Fibroblast of lung (primary cell): ENCODE measurements at regions not wholly inside any gene's neighbourhood (a gene's known extent, or its start where the extent isn't known, plus 50 kb on each side); places are given as distances from the start of the nearest gene placed in this dataset.

ENCODE experiments used
- DNase-seq, 2 donors: peaks; one replicate each; pipeline versions ENCODE4 v3.0.0 to v3.0.0-alpha.2; 2010; ENCODE audit warnings: low read depth in 2 of 2
- H2AFZ ChIP-seq: 2 replicates; pipeline ENCODE4 v1.5.1; 2012; ENCODE audit warnings: low read length, control low read depth, inconsistent platforms
- H3K27ac ChIP-seq: 2 replicates; pipeline ENCODE4 v1.5.1; 2011; ENCODE audit warnings: low read length, control low read depth; ENCODE audit not compliant: insufficient read depth
- H3K27me3 ChIP-seq: 2 replicates; pipeline ENCODE4 v1.5.1; 2011; ENCODE audit warnings: mild to moderate bottlenecking, low read length; ENCODE audit not compliant: control insufficient read depth, insufficient read depth
- H3K36me3 ChIP-seq: 2 replicates; pipeline ENCODE4 v1.5.1; 2011; ENCODE audit warnings: low read length; ENCODE audit not compliant: control insufficient read depth, insufficient read depth
- H3K4me1 ChIP-seq: 2 replicates; pipeline ENCODE4 v1.5.1; 2011; ENCODE audit warnings: low read length; ENCODE audit not compliant: control insufficient read depth, insufficient read depth; ENCODE audit errors: extremely low read depth
- H3K4me2 ChIP-seq: 2 replicates; pipeline ENCODE4 v1.5.1; 2011; ENCODE audit warnings: low read length, control low read depth; ENCODE audit not compliant: insufficient read depth; ENCODE audit errors: extremely low read depth
- H3K4me3 ChIP-seq, 4 experiments: fragments of 200-600 bp in 1 of 4; sonication (generic) in 1 of 4; replicated peaks in 1 of 4; 2 replicates each; pipeline ENCODE4 v1.5.1; 2011 to 2016; ENCODE audit warnings: low read length in 4 of 4, low read depth in 3 of 4, mild to moderate bottlenecking in 3 of 4, control low read depth in 2 of 4, inconsistent platforms in 1 of 4, mixed read lengths in 1 of 4; ENCODE audit not compliant: insufficient read depth in 1 of 4; ENCODE audit errors: control extremely low read depth in 1 of 4
- H3K79me2 ChIP-seq: 2 replicates; pipeline ENCODE4 v1.5.1; 2012; ENCODE audit warnings: mild to moderate bottlenecking, low read length, inconsistent platforms; ENCODE audit not compliant: control insufficient read depth, insufficient read depth
- H3K9ac ChIP-seq: 2 replicates; pipeline ENCODE4 v1.5.1; 2011; ENCODE audit warnings: mild to moderate bottlenecking, low read length, control low read depth; ENCODE audit not compliant: insufficient read depth
- H3K9me3 ChIP-seq: 2 replicates; pipeline ENCODE4 v1.5.1; 2012; ENCODE audit warnings: low read depth, low read length; ENCODE audit not compliant: control insufficient read depth, insufficient read depth
- H4K20me1 ChIP-seq: 2 replicates; pipeline ENCODE4 v1.5.1; 2011; ENCODE audit warnings: low read length; ENCODE audit not compliant: control insufficient read depth, insufficient read depth; ENCODE audit errors: extremely low read depth
- EZH2 ChIP-seq: IDR thresholded peaks from 2 replicates; pipeline ENCODE4 v1.5.1; 2012; ENCODE audit warnings: low read length, control low read depth, mild to moderate bottlenecking; ENCODE audit errors: missing control alignments
- TF ChIP-seq, protein P1 (sequence below), 2 donors: IDR thresholded peaks in 1 of 2; conservative IDR thresholded peaks in 1 of 2; 1 replicate in 1 of 2; 2 replicates in 1 of 2; pipeline ENCODE4 v1.5.1; 2011 to 2012; ENCODE audit warnings: low read length in 2 of 2, control low read depth in 1 of 2, inconsistent platforms in 1 of 2, low read depth in 1 of 2, mild to moderate bottlenecking in 1 of 2

DNA sequence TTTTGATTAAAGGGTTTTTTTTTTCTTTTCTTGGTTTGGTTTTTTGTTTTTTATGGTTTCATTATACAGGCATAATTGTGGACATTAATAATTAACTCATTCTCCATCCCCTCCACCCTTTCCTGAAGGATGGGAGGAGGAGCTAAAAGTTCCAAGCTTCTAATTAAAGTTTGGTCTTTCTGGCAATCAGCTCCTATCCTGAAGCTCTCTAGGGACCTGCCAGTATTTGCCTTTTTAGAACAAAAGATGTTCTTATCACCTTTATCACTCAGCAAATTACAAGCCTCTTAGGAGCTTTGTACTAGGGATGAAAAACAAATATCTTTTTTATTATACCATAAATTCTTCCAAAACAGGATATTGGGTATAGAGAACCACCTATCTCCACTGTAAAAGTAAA, 589.8 kb downstream of the PDHA2 start:
- H3K9ac ChIP-seq, result no peak overlapping the region
- no peaks in the 10 kb centered on the region for H4K20me1 ChIP-seq
- TF ChIP-seq EZH2, result no peak
- TF ChIP-seq, protein P1, sequence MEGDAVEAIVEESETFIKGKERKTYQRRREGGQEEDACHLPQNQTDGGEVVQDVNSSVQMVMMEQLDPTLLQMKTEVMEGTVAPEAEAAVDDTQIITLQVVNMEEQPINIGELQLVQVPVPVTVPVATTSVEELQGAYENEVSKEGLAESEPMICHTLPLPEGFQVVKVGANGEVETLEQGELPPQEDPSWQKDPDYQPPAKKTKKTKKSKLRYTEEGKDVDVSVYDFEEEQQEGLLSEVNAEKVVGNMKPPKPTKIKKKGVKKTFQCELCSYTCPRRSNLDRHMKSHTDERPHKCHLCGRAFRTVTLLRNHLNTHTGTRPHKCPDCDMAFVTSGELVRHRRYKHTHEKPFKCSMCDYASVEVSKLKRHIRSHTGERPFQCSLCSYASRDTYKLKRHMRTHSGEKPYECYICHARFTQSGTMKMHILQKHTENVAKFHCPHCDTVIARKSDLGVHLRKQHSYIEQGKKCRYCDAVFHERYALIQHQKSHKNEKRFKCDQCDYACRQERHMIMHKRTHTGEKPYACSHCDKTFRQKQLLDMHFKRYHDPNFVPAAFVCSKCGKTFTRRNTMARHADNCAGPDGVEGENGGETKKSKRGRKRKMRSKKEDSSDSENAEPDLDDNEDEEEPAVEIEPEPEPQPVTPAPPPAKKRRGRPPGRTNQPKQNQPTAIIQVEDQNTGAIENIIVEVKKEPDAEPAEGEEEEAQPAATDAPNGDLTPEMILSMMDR (conservative IDR thresholded peaks at IDR 0.05 in 1 of 2, IDR thresholded peaks at IDR 0.05 in 1 of 2; ENCODE audit: low read depth in 1 of 2, low read length in 2 of 2), result no peak
- H3K27ac ChIP-seq, result no peak overlapping the region
- H3K36me3 ChIP-seq, result no peaks in the 10 kb centered on the region
- H3K79me2 ChIP-seq, result no peaks in the 10 kb centered on the region
- H3K4me3 ChIP-seq, result no peak overlapping the region
- no peak overlapping the region for H3K4me2 ChIP-seq
- no peaks in the 10 kb centered on the region for H3K27me3 ChIP-seq
- no peak for DNase-seq
- no peaks in the 10 kb centered on the region for H3K9me3 ChIP-seq
- H2AFZ ChIP-seq, result no peak overlapping the region
- H3K4me1 ChIP-seq, result no peaks in the 10 kb centered on the region

- H3K4me2 ChIP-seq, result no peak overlapping the region
- H3K36me3 ChIP-seq, result no peaks in the 10 kb centered on the region
- no peak overlapping the region for H3K27ac ChIP-seq
- no peaks in the 10 kb centered on the region for H3K9me3 ChIP-seq
- H3K9ac ChIP-seq, result no peak overlapping the region
- H4K20me1 ChIP-seq, result no peaks in the 10 kb centered on the region
- TF ChIP-seq EZH2, result no peak
- TF ChIP-seq, protein P1 (conservative IDR thresholded peaks at IDR 0.05 in 1 of 2, IDR thresholded peaks at IDR 0.05 in 1 of 2; ENCODE audit: low read depth in 1 of 2, low read length in 2 of 2), result no peak
- no peak for DNase-seq
- no peaks in the 10 kb centered on the region for H3K27me3 ChIP-seq
- H3K4me1 ChIP-seq, result no peaks in the 10 kb centered on the region
- H3K4me3 ChIP-seq, result no peak overlapping the region
- H3K79me2 ChIP-seq, result no peaks in the 10 kb centered on the region
- H2AFZ ChIP-seq, result no peak overlapping the region
Measured at GRCh38 chr4:96431094-96431493, 591.2 kb downstream of the PDHA2 start.

GRCh38 chr4:96448315-96448872, 608.5 kb downstream of the PDHA2 start:
- Histone ChIP-seq H3K9ac (no peak overlapping the region), H2AFZ (no peak overlapping the region)
- no peak for TF ChIP-seq EZH2
- TF ChIP-seq, protein P1 (conservative IDR thresholded peaks at IDR 0.05 in 1 of 2, IDR thresholded peaks at IDR 0.05 in 1 of 2; ENCODE audit: low read depth in 1 of 2, low read length in 2 of 2), result no peak

More at GRCh38 chr4:96448315-96448872, 608.5 kb downstream of the PDHA2 start:
- H3K36me3 ChIP-seq, result no peaks in the 10 kb centered on the region
- no peaks in the 10 kb centered on the region for H4K20me1 ChIP-seq
- DNase-seq, result no peak
- H3K9me3 ChIP-seq, result no peaks in the 10 kb centered on the region
- H3K4me2 ChIP-seq, result no peak overlapping the region
- no peaks in the 10 kb centered on the region for H3K79me2 ChIP-seq
- no peak overlapping the region for H3K27ac ChIP-seq
- no peaks in the 10 kb centered on the region for H3K4me1 ChIP-seq
- no peaks in the 10 kb centered on the region for H3K27me3 ChIP-seq
- H3K4me3 ChIP-seq, result no peak overlapping the region
